ENCODE measurements at regions not wholly inside any gene's neighbourhood (a gene's known extent, or its start where the extent isn't known, plus 50 kb on each side); places are given as distances from the start of the nearest gene placed in this dataset.

DNA sequence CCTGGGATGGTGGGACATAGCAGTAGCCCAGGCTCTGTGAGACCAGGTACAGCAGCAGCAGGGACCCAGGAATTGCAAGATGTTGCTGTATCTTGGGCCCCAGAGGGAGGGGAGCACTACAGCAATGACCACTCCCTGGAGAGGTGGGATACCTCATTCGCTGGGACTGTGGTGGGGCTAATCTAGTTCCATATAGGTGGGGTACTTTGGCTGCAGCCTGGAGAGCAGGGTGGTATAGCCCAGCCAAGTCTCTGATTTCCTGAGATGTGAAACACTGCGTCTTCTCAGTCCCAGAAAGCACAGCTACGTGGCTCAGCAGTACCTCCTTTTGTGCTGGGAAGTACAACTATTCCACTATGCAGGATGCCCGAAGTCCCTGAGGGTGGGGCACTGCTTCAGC, 163.7 kb upstream of the ARHGAP5 start:
- TF ChIP-seq CBX2 (IDR thresholded peaks at IDR 0.05; ENCODE audit: borderline replicate concordance, low read depth) (no peak), RAD21 (conservative IDR thresholded peaks at IDR 0.05 in 1 of 2, IDR thresholded peaks at IDR 0.05 in 1 of 2) (no peak), BCL3 (IDR thresholded peaks at IDR 0.05) (no peak), POLR2A (IDR thresholded peaks at IDR 0.05; ENCODE audit: low read length) (no peak), EP300 (IDR thresholded peaks at IDR 0.05) (no peak), CTCF (IDR thresholded peaks at IDR 0.05) (no peak), HDAC2 (IDR thresholded peaks at IDR 0.05) (no peak), CEBPB (IDR thresholded peaks at IDR 0.05) (no peak), SMC3 (IDR thresholded peaks at IDR 0.05) (no peak)
- TF ChIP-seq, protein P1, sequence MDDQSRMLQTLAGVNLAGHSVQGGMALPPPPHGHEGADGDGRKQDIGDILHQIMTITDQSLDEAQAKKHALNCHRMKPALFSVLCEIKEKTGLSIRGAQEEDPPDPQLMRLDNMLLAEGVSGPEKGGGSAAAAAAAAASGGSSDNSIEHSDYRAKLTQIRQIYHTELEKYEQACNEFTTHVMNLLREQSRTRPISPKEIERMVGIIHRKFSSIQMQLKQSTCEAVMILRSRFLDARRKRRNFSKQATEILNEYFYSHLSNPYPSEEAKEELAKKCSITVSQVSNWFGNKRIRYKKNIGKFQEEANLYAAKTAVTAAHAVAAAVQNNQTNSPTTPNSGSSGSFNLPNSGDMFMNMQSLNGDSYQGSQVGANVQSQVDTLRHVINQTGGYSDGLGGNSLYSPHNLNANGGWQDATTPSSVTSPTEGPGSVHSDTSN (IDR thresholded peaks at IDR 0.05) = no peak
